8988T (cell line): ENCODE measurements at regions not wholly inside any gene's neighbourhood (a gene's known extent, or its start where the extent isn't known, plus 50 kb on each side); places are given as distances from the start of the nearest gene placed in this dataset.

ENCODE experiments used
- DNase-seq: peaks from one replicate; pipeline ENCODE4 v3.0.0; 2011

- DNase-seq: no peak
Observed at GRCh38 chr7:33729726-33730125, 175.6 kb upstream of the BMPER start.

GRCh38 chr7:33730958-33731357 lies 174.4 kb upstream of the BMPER start:
- DNase-seq: no peak

DNA sequence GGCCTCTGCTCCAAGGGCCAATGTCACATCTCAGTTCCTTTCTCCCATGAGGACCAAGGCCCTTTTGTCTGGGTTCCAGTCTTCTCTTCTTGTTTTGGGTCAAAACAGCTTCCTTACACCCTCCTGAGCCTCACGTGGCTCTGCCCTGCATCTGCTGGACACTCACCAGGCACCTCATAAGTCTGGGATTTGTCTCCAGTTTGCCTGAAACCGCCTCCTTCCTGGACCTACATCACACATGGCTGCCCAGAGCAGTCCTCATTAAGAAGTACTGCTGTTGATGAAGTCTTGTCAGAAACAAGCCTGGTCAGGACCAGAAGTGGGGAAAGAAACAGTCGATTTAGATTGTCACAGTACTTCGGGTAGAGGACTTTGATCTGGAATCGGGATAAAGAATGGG lies 173.4 kb upstream of the BMPER start:
- no peak for DNase-seq

DNA sequence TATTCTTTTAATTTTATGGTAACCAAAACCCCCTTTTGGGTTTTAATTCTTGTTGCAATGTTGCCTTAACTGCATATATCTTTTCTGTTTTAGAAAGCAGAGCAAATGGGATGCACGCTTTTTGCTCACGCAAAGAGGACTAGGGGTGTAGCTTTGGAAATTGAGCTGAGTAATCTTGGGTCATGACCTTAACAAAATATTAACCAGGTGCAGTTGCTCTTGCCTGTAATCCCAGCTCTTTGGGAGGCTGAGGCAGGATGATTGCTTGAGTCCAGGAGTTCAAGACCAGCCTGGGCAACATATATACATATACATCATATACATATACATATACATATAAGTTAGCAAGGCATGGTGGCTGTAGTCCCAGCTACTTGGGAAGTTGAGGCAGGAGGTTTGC lies 172.9 kb upstream of the BMPER start:
- no peak for DNase-seq

GRCh38 chr7:33733870-33734650 lies 171.3 kb upstream of the BMPER start:
- no peak for DNase-seq

GRCh38 chr7:33735403-33735802 lies 169.9 kb upstream of the BMPER start:
- DNase-seq: no peak

DNA sequence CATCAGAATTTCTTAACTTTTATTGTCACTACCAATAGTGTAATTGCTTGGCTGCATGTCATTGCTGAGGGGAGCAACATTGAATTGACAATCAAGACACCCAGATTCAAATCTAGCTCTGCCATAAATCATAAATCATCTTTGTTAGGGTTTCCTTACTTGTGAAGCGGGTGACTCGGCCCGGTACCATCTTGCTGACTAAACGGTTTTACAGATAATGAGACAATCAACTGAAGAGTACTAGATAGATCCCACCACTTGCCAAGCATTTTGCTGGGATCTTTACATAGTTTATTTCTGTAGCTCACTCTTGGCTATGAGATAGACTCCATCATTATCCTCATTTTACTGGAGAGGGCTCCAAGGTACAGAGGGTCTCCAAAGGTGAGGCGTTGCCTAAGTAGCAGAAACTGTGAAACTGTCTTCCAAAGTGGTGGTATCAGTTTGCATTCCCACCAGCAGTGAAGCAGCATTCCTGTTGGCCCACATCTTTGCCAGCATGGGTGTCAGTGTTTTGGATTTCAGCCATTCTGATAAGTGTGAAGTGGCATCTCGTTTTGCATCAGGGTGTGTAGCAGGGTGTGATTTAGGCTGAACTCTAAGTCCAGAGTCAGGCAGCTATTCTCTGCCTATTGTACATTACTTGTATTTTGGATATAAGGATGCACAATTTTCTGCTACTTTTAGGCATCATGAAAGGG lies 168.7 kb upstream of the BMPER start:
- no peak for DNase-seq

GRCh38 chr7:33738260-33738935 lies 166.9 kb upstream of the BMPER start:
- DNase-seq: no peak

- no peak for DNase-seq
Observed at GRCh38 chr7:33739286-33739685, 166.1 kb upstream of the BMPER start.

GRCh38 chr7:33742521-33742920 lies 162.8 kb upstream of the BMPER start:
- no peak for DNase-seq

DNA sequence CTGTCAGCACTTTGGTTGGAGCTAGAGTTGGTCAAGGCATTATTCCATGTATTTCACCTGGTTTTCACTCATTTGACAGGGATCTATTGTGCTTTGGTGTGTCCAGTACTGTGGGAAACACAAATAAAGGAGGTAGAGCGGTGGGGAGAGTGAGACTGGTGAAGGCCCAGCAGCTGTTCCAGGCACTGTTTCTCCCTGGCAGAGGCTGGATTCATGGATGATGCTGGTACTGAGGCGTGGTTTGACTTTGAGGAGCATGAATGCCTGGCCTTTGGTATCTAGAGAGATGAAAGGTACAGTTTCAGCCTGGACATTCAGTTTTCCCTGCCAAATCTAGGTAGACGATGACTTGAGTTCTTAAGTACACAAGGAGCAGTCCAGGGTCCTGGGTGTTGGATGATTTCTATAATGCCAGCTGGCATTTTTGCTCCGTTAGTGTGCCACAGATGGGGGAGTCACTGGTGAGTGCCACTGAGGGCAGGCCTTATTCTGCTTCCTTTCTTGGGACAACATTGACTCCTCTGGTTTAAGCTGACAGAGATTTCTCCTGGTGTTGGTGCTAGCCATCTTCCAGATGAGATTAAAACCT lies 162.2 kb upstream of the BMPER start:
- DNase-seq: no peak

- no peak for DNase-seq
Observed at GRCh38 chr7:33743594-33743993, 161.7 kb upstream of the BMPER start.

DNA sequence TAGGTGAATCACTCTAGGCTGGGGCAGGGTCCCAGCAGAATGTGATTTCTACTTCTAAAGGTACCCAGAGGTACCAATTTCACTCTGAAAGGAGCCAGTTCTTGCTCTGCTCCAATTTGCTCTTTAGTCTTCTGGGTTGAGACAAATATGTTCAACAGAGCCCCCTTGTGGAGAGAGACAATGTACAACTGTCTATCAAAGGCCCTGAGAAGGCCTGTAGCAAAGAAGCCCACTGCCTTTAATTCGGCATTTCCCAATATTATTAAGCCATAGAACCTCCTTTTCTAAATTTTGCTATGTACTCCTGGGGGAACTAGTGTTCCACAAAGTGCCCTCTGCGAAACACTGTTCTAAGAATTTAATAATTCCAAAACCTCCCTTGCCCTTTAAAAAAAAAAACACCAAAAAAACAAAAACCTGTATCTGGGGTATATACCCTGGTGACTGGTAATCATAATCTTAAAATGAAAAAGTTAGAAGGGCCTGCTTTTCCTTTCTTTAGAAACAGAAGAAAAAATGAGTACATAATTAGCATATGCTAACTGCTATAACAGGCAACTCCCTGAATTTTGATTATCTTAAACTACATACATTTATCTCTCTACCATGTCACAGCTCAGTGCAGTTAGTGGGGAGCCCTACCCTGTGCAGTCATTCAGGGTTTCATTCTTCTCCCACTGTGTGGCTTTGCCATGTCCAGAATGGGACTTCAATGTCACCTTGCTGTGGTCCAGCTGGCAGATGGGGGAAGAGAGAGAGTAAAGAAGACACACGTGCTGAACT lies 160.9 kb upstream of the BMPER start:
- no peak for DNase-seq

DNA sequence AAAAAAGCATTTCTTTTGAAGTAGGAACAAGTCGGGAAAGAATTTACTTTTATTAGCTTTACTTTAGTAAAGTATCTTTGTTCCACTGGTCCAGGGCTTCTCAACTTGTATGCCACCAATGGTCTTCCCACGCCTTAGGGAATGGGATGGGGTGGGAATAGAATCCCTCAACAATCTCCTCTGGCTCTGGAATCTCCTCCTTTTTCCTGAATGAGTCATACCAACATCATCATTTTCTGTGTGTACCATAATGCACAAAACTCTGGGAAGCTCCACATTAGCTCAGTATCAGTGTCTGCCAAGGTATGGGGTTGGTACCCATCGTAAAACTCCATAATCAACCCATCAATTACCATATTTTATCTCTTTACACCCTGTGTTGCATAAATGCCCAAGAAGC lies 159.4 kb upstream of the BMPER start:
- DNase-seq: no peak

DNA sequence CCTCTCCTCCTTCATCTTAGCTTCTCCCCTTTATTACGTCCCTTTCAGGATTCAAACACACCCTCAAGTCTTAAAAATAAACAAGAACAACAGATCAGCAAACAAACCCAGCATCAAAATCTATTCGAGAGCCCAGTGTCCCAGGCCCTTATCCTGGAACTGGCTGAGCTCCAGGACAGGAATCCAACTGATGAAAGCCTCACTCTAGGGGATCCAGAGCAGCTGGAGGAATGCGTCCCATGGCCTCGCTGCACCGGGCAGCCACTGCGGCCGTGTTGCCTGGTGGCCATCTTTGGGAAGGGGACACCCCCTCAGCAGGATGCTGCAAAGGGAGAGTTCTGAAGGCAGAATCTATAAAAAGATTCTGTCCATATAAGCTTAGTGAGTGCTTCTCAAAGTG lies 156.5 kb upstream of the BMPER start:
- no peak for DNase-seq

- no peak for DNase-seq
Observed at GRCh38 chr7:33750177-33750576, 155.2 kb upstream of the BMPER start.

DNA sequence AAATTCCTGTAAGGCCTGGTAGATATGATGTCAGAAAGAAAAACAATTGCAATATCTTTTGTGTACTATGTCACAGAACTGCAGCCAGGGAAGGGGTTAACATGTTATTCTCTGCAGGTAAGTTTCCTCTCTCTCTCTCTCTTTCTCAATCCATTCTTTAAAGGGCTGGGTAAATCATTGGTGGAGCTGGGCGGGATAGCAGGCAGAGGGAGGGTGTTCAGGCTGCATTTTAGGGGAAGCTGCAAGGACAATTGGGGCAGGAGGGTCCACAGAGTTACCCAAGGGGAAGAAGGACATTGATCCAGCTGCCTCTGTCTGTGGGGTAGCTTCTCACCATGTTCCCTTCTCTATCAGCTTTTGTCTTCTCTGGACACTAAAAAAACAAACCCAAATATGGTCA lies 153.9 kb upstream of the BMPER start:
- no peak for DNase-seq

GRCh38 chr7:33753881-33754525 lies 151.3 kb upstream of the BMPER start:
- DNase-seq: no peak

- no peak for DNase-seq
Observed at GRCh38 chr7:33754933-33755928, 150.1 kb upstream of the BMPER start.

- DNase-seq: no peak
Observed at GRCh38 chr7:33757050-33757449, 148.3 kb upstream of the BMPER start.

DNA sequence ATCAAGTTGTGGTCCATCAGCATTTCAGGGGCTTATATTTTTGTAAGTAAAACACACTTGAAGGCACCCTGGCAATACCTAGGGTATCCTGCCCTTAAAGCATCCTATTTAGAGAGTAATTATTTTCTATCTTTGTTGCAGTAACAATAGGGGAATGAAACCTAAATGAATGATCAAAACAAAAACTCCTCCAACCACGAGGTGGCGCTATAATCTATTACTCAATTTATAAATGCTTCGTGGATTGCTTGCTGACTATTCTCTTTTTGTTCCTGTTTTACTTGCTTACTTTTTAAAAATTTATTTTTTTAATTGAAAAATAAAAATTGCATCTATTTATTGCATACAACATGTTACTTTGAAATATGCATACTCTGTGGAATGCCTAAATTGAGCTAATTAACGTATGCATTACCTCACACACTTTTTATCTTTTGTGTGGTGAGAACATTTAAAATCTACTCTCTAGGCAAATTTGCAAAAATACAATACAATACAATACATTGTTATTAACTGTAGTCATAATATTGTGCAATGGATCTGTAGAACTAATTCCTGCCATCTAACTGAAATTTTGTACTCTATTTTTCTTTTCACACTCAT lies 147.7 kb upstream of the BMPER start:
- no peak for DNase-seq
